ENCODE measurements at regions not wholly inside any gene's neighbourhood (a gene's known extent, or its start where the extent isn't known, plus 50 kb on each side); places are given as distances from the start of the nearest gene placed in this dataset.

GRCh38 chr2:234714711-234715110 lies 217.8 kb upstream of the ARL4C start:
- no peak for TF ChIP-seq EZH2 (IDR thresholded peaks at IDR 0.05; ENCODE audit: low read length, missing control alignments)
- no peak for TF ChIP-seq CTCF (conservative IDR thresholded peaks at IDR 0.05 in 1 of 2, IDR thresholded peaks at IDR 0.05 in 1 of 2; ENCODE audit: low read depth in 1 of 2, low read length in 2 of 2)
